Lung (tissue), 11 donors: ENCODE measurements at regions not wholly inside any gene's neighbourhood (a gene's known extent, or its start where the extent isn't known, plus 50 kb on each side); places are given as distances from the start of the nearest gene placed in this dataset.
"Not testable (repeated sequence)": the region's sequence is repeated elsewhere in the genome, so short reads cannot be mapped to it uniquely, and the experiment has no call there.

Source experiments
- ATAC-seq: fragments of 200-7000 bp; cut with Tn5 transposase; one replicate; pipeline ENCODE4 v1.9.1; 2020; ENCODE audit warnings: moderate number of reproducible peaks; ENCODE audit not compliant: insufficient read depth, low FRiP score
- DNase-seq, 3 donors: peaks; one replicate each; pipeline ENCODE4 v3.0.0-alpha.2; 2013 to 2017
- H3K27ac ChIP-seq, 2 donors: one replicate each; pipeline ENCODE4 v1.5.1; 2013; ENCODE audit warnings: mild to moderate bottlenecking in 2 of 2, moderate library complexity in 2 of 2, control low read depth in 1 of 2, inconsistent platforms in 1 of 2, low read depth in 1 of 2, low read length in 1 of 2
- H3K27me3 ChIP-seq, 3 donors: one replicate each; pipeline ENCODE4 v1.5.1; 2013; ENCODE audit warnings: low read length in 2 of 3; ENCODE audit not compliant: control insufficient read depth in 3 of 3, insufficient read depth in 3 of 3
- H3K36me3 ChIP-seq, 4 donors: one replicate each; pipeline ENCODE4 v1.5.1; 2013; ENCODE audit warnings: low read length in 4 of 4, mild to moderate bottlenecking in 1 of 4, moderate library complexity in 1 of 4; ENCODE audit not compliant: control insufficient read depth in 4 of 4, insufficient read depth in 4 of 4
- H3K4me1 ChIP-seq, 5 donors: one replicate each; pipeline ENCODE4 v1.5.1; 2013; ENCODE audit warnings: low read length in 5 of 5, mild to moderate bottlenecking in 2 of 5, moderate library complexity in 1 of 5; ENCODE audit not compliant: control insufficient read depth in 5 of 5, insufficient read depth in 5 of 5
- H3K4me3 ChIP-seq: one replicate; pipeline ENCODE4 v1.5.1; 2013; ENCODE audit warnings: mild to moderate bottlenecking, control low read depth, moderate library complexity
- H3K9ac ChIP-seq, 2 donors: one replicate each; pipeline ENCODE4 v1.5.1; 2013; ENCODE audit warnings: low read length in 2 of 2, control low read depth in 1 of 2; ENCODE audit not compliant: insufficient read depth in 1 of 2
- H3K9me3 ChIP-seq, 4 donors: one replicate each; pipeline ENCODE4 v1.5.1; 2013; ENCODE audit warnings: low read length in 3 of 4, mild to moderate bottlenecking in 1 of 4, moderate library complexity in 1 of 4; ENCODE audit not compliant: control insufficient read depth in 4 of 4, insufficient read depth in 3 of 4
- WGBS, 2 donors: extraction: QIAGEN DNeasy Blood & Tissue Kit; methylation state at CpG; one replicate each; pipeline ENCODE4 v1.1.7; 2013; 5-methylcytosine and 5-hydroxymethylcytosine counted together
- TF ChIP-seq, protein P1 (sequence below): IDR thresholded peaks from 2 replicates; pipeline ENCODE4 v1.5.1; 2012; ENCODE audit warnings: mild to moderate bottlenecking; ENCODE audit errors: control extremely low read depth, extremely low read depth
- donor health status: control.
- donor health status: control.
- donor health status: Bipolar disorder and iron deficiency.
- donor health status: healthy.
- donor health status: DM: yes; HTN: yes; CAD: no.

DNA sequence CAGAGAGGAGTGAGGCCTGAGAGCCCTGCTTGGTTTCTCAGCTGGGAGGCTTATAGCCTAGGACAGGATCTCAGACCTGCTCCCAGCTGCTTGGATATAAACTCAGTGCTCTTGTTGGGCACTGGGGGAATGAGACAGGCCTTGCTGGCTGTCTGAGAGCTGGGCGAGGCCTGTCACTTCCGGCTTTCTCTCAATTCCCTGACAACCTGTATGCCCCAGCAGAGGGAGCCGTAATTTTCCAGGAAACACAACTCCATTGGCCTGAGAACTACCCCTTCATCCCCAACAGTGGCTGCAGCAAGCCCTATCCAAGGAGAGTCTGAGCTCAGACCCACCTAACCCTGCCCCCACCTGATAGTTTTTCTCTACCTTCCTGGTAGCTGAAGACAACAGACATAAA is 258.3 kb upstream of the STXBP6 start:
- DNase-seq (no peak), ATAC-seq (no peak)
- TF ChIP-seq, protein P1, sequence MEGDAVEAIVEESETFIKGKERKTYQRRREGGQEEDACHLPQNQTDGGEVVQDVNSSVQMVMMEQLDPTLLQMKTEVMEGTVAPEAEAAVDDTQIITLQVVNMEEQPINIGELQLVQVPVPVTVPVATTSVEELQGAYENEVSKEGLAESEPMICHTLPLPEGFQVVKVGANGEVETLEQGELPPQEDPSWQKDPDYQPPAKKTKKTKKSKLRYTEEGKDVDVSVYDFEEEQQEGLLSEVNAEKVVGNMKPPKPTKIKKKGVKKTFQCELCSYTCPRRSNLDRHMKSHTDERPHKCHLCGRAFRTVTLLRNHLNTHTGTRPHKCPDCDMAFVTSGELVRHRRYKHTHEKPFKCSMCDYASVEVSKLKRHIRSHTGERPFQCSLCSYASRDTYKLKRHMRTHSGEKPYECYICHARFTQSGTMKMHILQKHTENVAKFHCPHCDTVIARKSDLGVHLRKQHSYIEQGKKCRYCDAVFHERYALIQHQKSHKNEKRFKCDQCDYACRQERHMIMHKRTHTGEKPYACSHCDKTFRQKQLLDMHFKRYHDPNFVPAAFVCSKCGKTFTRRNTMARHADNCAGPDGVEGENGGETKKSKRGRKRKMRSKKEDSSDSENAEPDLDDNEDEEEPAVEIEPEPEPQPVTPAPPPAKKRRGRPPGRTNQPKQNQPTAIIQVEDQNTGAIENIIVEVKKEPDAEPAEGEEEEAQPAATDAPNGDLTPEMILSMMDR: no peak
- H3K4me3 ChIP-seq: no peak overlapping the region
- H3K36me3 ChIP-seq: no peaks in the 10 kb centered on the region
- H3K27me3 ChIP-seq: no peaks in the 10 kb centered on the region
- H3K27ac ChIP-seq: no peak overlapping the region
- H3K9me3 ChIP-seq: no peaks in the 10 kb centered on the region
- H3K9ac ChIP-seq: no peak overlapping the region
- no peaks in the 10 kb centered on the region for H3K4me1 ChIP-seq
- 60 to 64% methylated on average over 3 of the region's 3 CpGs for WGBS, 2 donors

DNA sequence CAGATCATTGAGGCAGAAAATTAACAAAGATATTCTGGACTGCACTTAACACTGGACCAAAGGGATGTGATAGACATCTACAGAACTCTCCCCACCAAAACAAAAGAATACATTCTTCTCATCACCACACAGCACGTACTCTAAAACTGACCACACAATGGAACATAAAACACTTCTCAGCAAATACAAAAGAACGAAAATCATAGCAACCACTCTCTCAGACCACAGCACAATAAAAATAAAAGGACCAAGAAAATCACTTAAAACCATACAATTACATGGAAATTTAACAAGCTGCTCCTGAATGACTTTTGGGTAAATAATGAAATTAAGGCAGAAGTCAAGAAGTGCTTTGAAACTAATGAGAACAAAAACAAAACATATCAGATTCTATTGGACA is 254.0 kb upstream of the STXBP6 start:
- Histone ChIP-seq H3K27me3 (no peaks in the 10 kb centered on the region), H3K9me3 (no peaks in the 10 kb centered on the region), H3K9ac (no peak overlapping the region), H3K4me3 (no peak overlapping the region), H3K36me3 (no peaks in the 10 kb centered on the region), H3K4me1 (no peaks in the 10 kb centered on the region), H3K27ac (no peak overlapping the region)
- TF ChIP-seq, protein P1: no peak
- 69 to 79% methylated on average over 2 of the region's 2 CpGs for WGBS, 2 donors
- DNase-seq (no peak), ATAC-seq (no peak)

DNA sequence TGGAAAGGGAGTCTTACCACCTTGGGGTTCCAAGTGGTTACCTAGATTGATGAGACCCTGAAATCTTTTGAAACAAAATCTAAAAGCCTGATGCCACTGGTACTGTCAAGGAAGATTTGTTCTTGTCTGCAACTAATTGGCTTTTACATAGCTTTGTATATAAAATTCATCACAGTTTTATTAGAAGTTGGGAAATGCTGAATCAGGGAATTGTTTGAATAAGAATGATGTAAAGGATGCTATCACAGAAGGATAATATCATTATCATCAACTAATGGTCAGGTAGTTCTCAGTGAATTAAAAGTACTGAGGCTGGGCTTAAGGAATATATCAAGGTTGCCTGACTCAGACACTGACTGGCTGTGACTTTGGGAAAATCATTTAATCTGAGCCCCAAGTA is 248.3 kb upstream of the STXBP6 start:
- H3K4me1 ChIP-seq: no peaks in the 10 kb centered on the region
- ATAC-seq (no peak), DNase-seq (no peak)
- H3K4me3 ChIP-seq: no peak overlapping the region
- no peaks in the 10 kb centered on the region for H3K27me3 ChIP-seq
- no peak overlapping the region for H3K27ac ChIP-seq
- no peaks in the 10 kb centered on the region for H3K36me3 ChIP-seq
- TF ChIP-seq, protein P1: no peak
- H3K9ac ChIP-seq: no peak overlapping the region
- no peaks in the 10 kb centered on the region for H3K9me3 ChIP-seq

DNA sequence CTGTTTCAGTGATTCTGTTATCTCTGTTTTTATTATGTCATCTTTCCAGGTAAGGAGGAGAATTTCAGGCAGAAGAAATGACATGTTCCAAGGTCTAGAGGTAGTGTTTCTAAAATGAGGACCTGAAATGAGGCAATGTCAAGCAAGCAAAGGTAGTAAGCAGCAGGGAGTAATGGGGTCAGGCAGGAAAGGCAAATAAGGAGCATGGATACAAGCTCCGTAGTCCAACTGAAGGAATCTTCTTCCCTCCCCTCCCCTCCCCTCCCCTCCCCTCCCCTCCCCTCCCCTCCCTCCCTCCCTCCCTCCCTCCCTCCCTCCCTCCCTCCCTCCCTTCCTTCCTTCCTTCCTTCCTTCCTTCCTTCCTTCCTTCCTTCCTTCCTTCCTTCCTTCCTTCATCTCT is 240.2 kb upstream of the STXBP6 start:
- not testable (repeated sequence) for H3K4me3 ChIP-seq, H3K36me3 ChIP-seq, ATAC-seq, H3K9ac ChIP-seq, H3K27ac ChIP-seq, H3K27me3 ChIP-seq, H3K4me1 ChIP-seq, DNase-seq
- H3K9me3 ChIP-seq: peaks cover 0 to 11% (median 3%) of the 10 kb centered on the region in 4 donors
- 76 to 80% methylated on average over 1 of the region's 1 CpG for WGBS, 2 donors
